Kidney (tissue), 13 donors: ENCODE measurements at regions not wholly inside any gene's neighbourhood (a gene's known extent, or its start where the extent isn't known, plus 50 kb on each side); places are given as distances from the start of the nearest gene placed in this dataset.

Source experiments
- DNase-seq, 5 donors: peaks; one replicate each; pipeline ENCODE4 v3.0.0-alpha.2; 2013 to 2020
- FAIRE-seq: peaks from 2 replicates; lab custom pipeline; 2012; peaks lifted over from hg19 to GRCh38; lab: Jason Lieb, UNC
- H3K27ac ChIP-seq, 2 donors: one replicate each; pipeline ENCODE4 v1.7.0; 2013; ENCODE audit warnings: low read depth in 2 of 2, low read length in 2 of 2, inconsistent platforms in 1 of 2
- H3K27me3 ChIP-seq: one replicate; pipeline ENCODE4 v1.7.1; 2013; ENCODE audit warnings: low read length, inconsistent platforms; ENCODE audit not compliant: control insufficient read depth, insufficient read depth
- H3K36me3 ChIP-seq, 3 donors: one replicate each; pipeline versions ENCODE4 v1.7.0 to v1.7.1; 2013; ENCODE audit warnings: low read length in 3 of 3, control low read depth in 1 of 3, inconsistent platforms in 1 of 3; ENCODE audit not compliant: insufficient read depth in 3 of 3, control insufficient read depth in 2 of 3
- H3K4me1 ChIP-seq, 3 donors: one replicate each; pipeline versions ENCODE4 v1.7.0 to v1.7.1; 2013; ENCODE audit warnings: low read length in 3 of 3, inconsistent platforms in 1 of 3, low read depth in 1 of 3; ENCODE audit not compliant: control insufficient read depth in 2 of 3, insufficient read depth in 2 of 3
- H3K4me3 ChIP-seq, 3 donors: one replicate each; pipeline versions ENCODE4 v1.7.0 to v1.8.1; 2013; ENCODE audit warnings: low read length in 3 of 3, control low read depth in 1 of 3, inconsistent platforms in 1 of 3
- H3K9ac ChIP-seq, 3 donors: one replicate each; pipeline versions ENCODE4 v1.7.0 to v1.7.1; 2013; ENCODE audit warnings: low read length in 3 of 3, control low read depth in 1 of 3, inconsistent platforms in 1 of 3
- H3K9me3 ChIP-seq, 3 donors: one replicate each; pipeline versions ENCODE4 v1.7.0 to v1.7.1; 2013; ENCODE audit warnings: low read length in 3 of 3, control low read depth in 1 of 3, inconsistent platforms in 1 of 3; ENCODE audit not compliant: control insufficient read depth in 2 of 3, insufficient read depth in 1 of 3
- CTCF ChIP-seq: IDR thresholded peaks from 3 replicates; pipeline ENCODE4 v1.5.1; 2012; ENCODE audit warnings: mild to moderate bottlenecking, moderate library complexity, borderline replicate concordance; ENCODE audit not compliant: insufficient read depth; ENCODE audit errors: extremely low read depth
- intact Hi-C: fragments of 100-400 bp; cut with DNase I; formaldehyde crosslinking; loops from one replicate; pipeline ENCODE4 v1.11.1; 2022
- donor health status: control.
- donor health status: control.
- donor health status: control.
- donor health status: control.
- donor health status: control.
- donor health status: DM: yes; HTN: yes; CAD: no.
- donor health status: Normal renal cell carcinoma (clear cell type).

GRCh38 chr6:113103634-113104361, 753.3 kb upstream of the MARCKS start:
- peak; percentile 71 for FAIRE-seq

GRCh38 chr6:113104541-113104940, 752.6 kb upstream of the MARCKS start:
- H3K9me3 ChIP-seq = no peaks in the 10 kb centered on the region
- intact Hi-C loops = no loop called here
- no peak overlapping the region for H3K27ac ChIP-seq
- peak in 2 of 5 donors; percentile 34 to 45 for DNase-seq
- peak overlapping the region in 1 of 3 donors; percentile 11 for H3K4me3 ChIP-seq
- H3K27me3 ChIP-seq = no peaks in the 10 kb centered on the region
- no peak for TF ChIP-seq CTCF
- FAIRE-seq = no peak
- no peak overlapping the region for H3K9ac ChIP-seq
- H3K36me3 ChIP-seq = no peaks in the 10 kb centered on the region
- peaks cover 0 to 5% (median 0%) of the 10 kb centered on the region in 3 donors for H3K4me1 ChIP-seq

More at GRCh38 chr6:113103634-113104361, 753.3 kb upstream of the MARCKS start:
- DNase-seq = peak in 2 of 5 donors; percentile 66 to 78
- H3K27ac ChIP-seq = no peak overlapping the region
- no peak for TF ChIP-seq CTCF
- no peaks in the 10 kb centered on the region for H3K36me3 ChIP-seq
- H3K27me3 ChIP-seq = no peaks in the 10 kb centered on the region
- H3K4me3 ChIP-seq = peak overlapping the region in 1 of 3 donors; percentile 11
- no peaks in the 10 kb centered on the region for H3K9me3 ChIP-seq
- intact Hi-C loops = no loop called here
- H3K4me1 ChIP-seq = peaks cover 0 to 5% (median 0%) of the 10 kb centered on the region in 3 donors
- no peak overlapping the region for H3K9ac ChIP-seq

- no peak for DNase-seq
- no peak for TF ChIP-seq CTCF
- intact Hi-C loops = no loop called here
These were observed 752.2 kb upstream of the MARCKS start for GRCh38 chr6:113104951-113105350.

More at GRCh38 chr6:113104951-113105350, 752.2 kb upstream of the MARCKS start:
- no peak overlapping the region for H3K27ac ChIP-seq
- no peaks in the 10 kb centered on the region for H3K9me3 ChIP-seq
- H3K9ac ChIP-seq = no peak overlapping the region
- peaks cover 0 to 5% (median 0%) of the 10 kb centered on the region in 3 donors for H3K4me1 ChIP-seq
- no peaks in the 10 kb centered on the region for H3K36me3 ChIP-seq
- H3K4me3 ChIP-seq = no peak overlapping the region
- H3K27me3 ChIP-seq = no peaks in the 10 kb centered on the region
- no peak for FAIRE-seq
